Stimulated activated effector memory CD8-positive, alpha-beta T cell treated with anti-CD3 and anti-CD28 coated beads, Interleukin-12 subunit alpha, Interleukin-12 subunit beta, amount 100 ng/mL, for 72 hours (primary cell): ENCODE measurements at regions not wholly inside any gene's neighbourhood (a gene's known extent, or its start where the extent isn't known, plus 50 kb on each side); places are given as distances from the start of the nearest gene placed in this dataset.

ENCODE experiments used
- ATAC-seq: fragments of 150-1000 bp; cut with Tn5 transposase; 2 replicates; pipeline ENCODE4 v1.10.0; 2021
- DNase-seq, 2 donors: peaks; one replicate each; pipeline ENCODE4 v3.0.0; 2021 to 2022; ENCODE audit warnings: low spot score in 2 of 2
- H3K27ac Mint-ChIP-seq: one replicate; pipeline ENCODE4 v1.8.0; 2022; ENCODE audit warnings: mild to moderate bottlenecking, mixed read lengths
- H3K36me3 Mint-ChIP-seq: one replicate; pipeline ENCODE4 v1.8.0; 2022; ENCODE audit warnings: mild to moderate bottlenecking, mixed read lengths
- H3K4me1 Mint-ChIP-seq: one replicate; pipeline ENCODE4 v1.8.0; 2022; ENCODE audit warnings: mixed read lengths
- H3K4me3 Mint-ChIP-seq: one replicate; pipeline ENCODE4 v1.8.0; 2022; ENCODE audit warnings: mild to moderate bottlenecking, mixed read lengths
- H3K9me3 Mint-ChIP-seq: one replicate; pipeline ENCODE4 v1.8.0; 2022; ENCODE audit warnings: mixed read lengths

GRCh38 chr11:129260750-129261149 lies 68.6 kb upstream of the ARHGAP32 start:
- H3K4me1 Mint-ChIP-seq, result no peaks in the 10 kb centered on the region
- H3K27ac Mint-ChIP-seq, result no peak overlapping the region
- no peak for ATAC-seq
- H3K36me3 Mint-ChIP-seq, result no peaks in the 10 kb centered on the region
- no peak for DNase-seq
- H3K9me3 Mint-ChIP-seq, result no peaks in the 10 kb centered on the region
- H3K4me3 Mint-ChIP-seq, result no peak overlapping the region

GRCh38 chr11:129259931-129260348 lies 67.8 kb upstream of the ARHGAP32 start:
- Mint-ChIP-seq H3K4me3 (no peak overlapping the region), H3K27ac (no peak overlapping the region), H3K4me1 (no peaks in the 10 kb centered on the region), H3K36me3 (no peaks in the 10 kb centered on the region), H3K9me3 (no peaks in the 10 kb centered on the region)
- DNase-seq (no peak), ATAC-seq (no peak)

GRCh38 chr11:129258205-129258604 lies 66.1 kb upstream of the ARHGAP32 start:
- Mint-ChIP-seq H3K36me3 (no peaks in the 10 kb centered on the region), H3K27ac (no peak overlapping the region), H3K4me1 (no peaks in the 10 kb centered on the region), H3K4me3 (no peak overlapping the region), H3K9me3 (no peaks in the 10 kb centered on the region)
- no peak for DNase-seq
- ATAC-seq, result no peak

- no peak overlapping the region for H3K4me3 Mint-ChIP-seq
- no peak for DNase-seq
- H3K9me3 Mint-ChIP-seq, result no peaks in the 10 kb centered on the region
- H3K4me1 Mint-ChIP-seq, result no peaks in the 10 kb centered on the region
- no peaks in the 10 kb centered on the region for H3K36me3 Mint-ChIP-seq
- no peak overlapping the region for H3K27ac Mint-ChIP-seq
- no peak for ATAC-seq
Observed at GRCh38 chr11:129257512-129257911, 65.4 kb upstream of the ARHGAP32 start.

GRCh38 chr11:129252621-129253020 lies 60.5 kb upstream of the ARHGAP32 start:
- no peak overlapping the region for H3K27ac Mint-ChIP-seq
- no peaks in the 10 kb centered on the region for H3K36me3 Mint-ChIP-seq
- no peak overlapping the region for H3K4me3 Mint-ChIP-seq
- ATAC-seq (no peak), DNase-seq (no peak)
- no peaks in the 10 kb centered on the region for H3K4me1 Mint-ChIP-seq
- no peaks in the 10 kb centered on the region for H3K9me3 Mint-ChIP-seq

GRCh38 chr11:129251067-129251466 lies 58.9 kb upstream of the ARHGAP32 start:
- no peak overlapping the region for H3K4me3 Mint-ChIP-seq
- no peaks in the 10 kb centered on the region for H3K9me3 Mint-ChIP-seq
- no peak overlapping the region for H3K27ac Mint-ChIP-seq
- no peak for ATAC-seq
- H3K36me3 Mint-ChIP-seq, result no peaks in the 10 kb centered on the region
- no peaks in the 10 kb centered on the region for H3K4me1 Mint-ChIP-seq
- DNase-seq, result no peak

GRCh38 chr11:129249923-129250322 lies 57.8 kb upstream of the ARHGAP32 start:
- Mint-ChIP-seq H3K9me3 (no peaks in the 10 kb centered on the region), H3K36me3 (no peaks in the 10 kb centered on the region), H3K4me3 (no peak overlapping the region), H3K4me1 (no peaks in the 10 kb centered on the region), H3K27ac (no peak overlapping the region)
- ATAC-seq (no peak), DNase-seq (no peak)

- Mint-ChIP-seq H3K9me3 (no peaks in the 10 kb centered on the region), H3K4me3 (no peak overlapping the region), H3K27ac (no peak overlapping the region), H3K36me3 (no peaks in the 10 kb centered on the region), H3K4me1 (no peaks in the 10 kb centered on the region)
- DNase-seq, result no peak
- ATAC-seq, result no peak
Observed at GRCh38 chr11:129249351-129249750, 57.2 kb upstream of the ARHGAP32 start.

- no peak for ATAC-seq
- Mint-ChIP-seq H3K4me3 (no peak overlapping the region), H3K36me3 (no peaks in the 10 kb centered on the region), H3K9me3 (no peaks in the 10 kb centered on the region), H3K4me1 (no peaks in the 10 kb centered on the region), H3K27ac (no peak overlapping the region)
- no peak for DNase-seq
Observed at GRCh38 chr11:129248618-129249017, 56.5 kb upstream of the ARHGAP32 start.

- no peak overlapping the region for H3K27ac Mint-ChIP-seq
- H3K36me3 Mint-ChIP-seq, result no peaks in the 10 kb centered on the region
- H3K4me3 Mint-ChIP-seq, result no peak overlapping the region
- no peaks in the 10 kb centered on the region for H3K4me1 Mint-ChIP-seq
- ATAC-seq (no peak), DNase-seq (no peak)
- H3K9me3 Mint-ChIP-seq, result no peaks in the 10 kb centered on the region
Observed at GRCh38 chr11:129247135-129247534, 55.0 kb upstream of the ARHGAP32 start.

GRCh38 chr11:129242855-129243254 lies 50.7 kb upstream of the ARHGAP32 start:
- DNase-seq (no peak), ATAC-seq (no peak)
- Mint-ChIP-seq H3K4me3 (no peak overlapping the region), H3K27ac (no peak overlapping the region), H3K4me1 (no peaks in the 10 kb centered on the region), H3K36me3 (no peaks in the 10 kb centered on the region), H3K9me3 (no peaks in the 10 kb centered on the region)
